H9 (cell line): ENCODE measurements at regions not wholly inside any gene's neighbourhood (a gene's known extent, or its start where the extent isn't known, plus 50 kb on each side); places are given as distances from the start of the nearest gene placed in this dataset.

Experiments used
- DNase-seq: peaks from one replicate; pipeline ENCODE4 v3.0.0-alpha.2; 2017
- H2AFZ ChIP-seq: one replicate; pipeline ENCODE4 v1.6.1; 2013; ENCODE audit warnings: mild to moderate bottlenecking, low read length, control low read depth, moderate library complexity
- H2AK5ac ChIP-seq: 2 replicates; pipeline ENCODE4 v1.6.1; 2013; ENCODE audit warnings: low read length, control low read depth, mixed read lengths; ENCODE audit not compliant: insufficient read length
- H2BK120ac ChIP-seq: one replicate; pipeline ENCODE4 v1.6.1; 2013; ENCODE audit warnings: low read depth, mild to moderate bottlenecking, low read length, control low read depth, inconsistent platforms; ENCODE audit not compliant: poor library complexity, severe bottlenecking
- H2BK12ac ChIP-seq: 2 replicates; pipeline ENCODE4 v1.6.1; 2013; ENCODE audit warnings: low read length, control low read depth, mixed read lengths, low read depth; ENCODE audit not compliant: insufficient read length
- H2BK15ac ChIP-seq: 2 replicates; pipeline ENCODE4 v1.6.1; 2013; ENCODE audit warnings: low read depth, low read length, control low read depth
- H2BK20ac ChIP-seq: one replicate; pipeline ENCODE4 v1.6.1; 2013; ENCODE audit warnings: low read depth, mild to moderate bottlenecking, low read length, control low read depth, inconsistent platforms; ENCODE audit not compliant: poor library complexity, severe bottlenecking
- H2BK5ac ChIP-seq: 2 replicates; pipeline ENCODE4 v1.6.1; 2013; ENCODE audit warnings: low read length, control low read depth, mixed read lengths; ENCODE audit not compliant: insufficient read length
- H3K14ac ChIP-seq: 2 replicates; pipeline ENCODE4 v1.6.1; 2013; ENCODE audit warnings: low read length, control low read depth; ENCODE audit not compliant: insufficient read depth
- H3K18ac ChIP-seq: 2 replicates; pipeline ENCODE4 v1.6.1; 2013; ENCODE audit warnings: low read depth, mild to moderate bottlenecking, mixed read lengths, low read length, control low read depth; ENCODE audit not compliant: insufficient read length
- H3K23ac ChIP-seq: 2 replicates; pipeline ENCODE4 v1.6.1; 2013; ENCODE audit warnings: low read length, control low read depth, mixed read lengths, low read depth; ENCODE audit not compliant: insufficient read length
- H3K23me2 ChIP-seq: 2 replicates; pipeline ENCODE4 v1.6.1; 2013; ENCODE audit warnings: low read depth, mild to moderate bottlenecking, mixed read lengths, low read length, control low read depth; ENCODE audit not compliant: insufficient read length, poor library complexity, severe bottlenecking
- H3K27ac ChIP-seq: 2 replicates; pipeline ENCODE4 v1.5.1; 2013; ENCODE audit warnings: low read length, control low read depth, mixed read lengths, low read depth; ENCODE audit not compliant: insufficient read length
- H3K27me3 ChIP-seq: 2 replicates; pipeline ENCODE4 v1.6.1; 2013; ENCODE audit warnings: low read length, control low read depth, inconsistent platforms; ENCODE audit not compliant: insufficient read depth
- H3K4ac ChIP-seq: 2 replicates; pipeline ENCODE4 v1.6.1; 2013; ENCODE audit warnings: low read depth, mild to moderate bottlenecking, control low read depth, inconsistent platforms, low read length, moderate library complexity
- H3K4me1 ChIP-seq: 2 replicates; pipeline ENCODE4 v1.6.1; 2013; ENCODE audit warnings: low read length, control low read depth, inconsistent platforms; ENCODE audit not compliant: insufficient read depth
- H3K4me2 ChIP-seq: 2 replicates; pipeline ENCODE4 v1.6.1; 2013; ENCODE audit warnings: low read length, control low read depth, mixed read lengths; ENCODE audit not compliant: insufficient read length, insufficient read depth
- H3K56ac ChIP-seq: 2 replicates; pipeline ENCODE4 v1.6.1; 2013; ENCODE audit warnings: low read depth, mild to moderate bottlenecking, mixed read lengths, low read length, control low read depth; ENCODE audit not compliant: insufficient read length
- H3K79me1 ChIP-seq: 2 replicates; pipeline ENCODE4 v1.6.1; 2013; ENCODE audit warnings: low read depth, mild to moderate bottlenecking, moderate library complexity, low read length, control low read depth, inconsistent platforms; ENCODE audit not compliant: insufficient read depth, poor library complexity, severe bottlenecking
- H3K79me2 ChIP-seq: 2 replicates; pipeline ENCODE4 v1.6.1; 2013; ENCODE audit warnings: low read length, control low read depth, inconsistent platforms; ENCODE audit not compliant: insufficient read depth
- H3K9ac ChIP-seq: 2 replicates; pipeline ENCODE4 v1.6.1; 2013; ENCODE audit warnings: low read length, control low read depth, mixed read lengths; ENCODE audit not compliant: insufficient read length; ENCODE audit errors: extremely low read depth
- H3K9me3 ChIP-seq: one replicate; pipeline ENCODE4 v1.6.1; 2013; ENCODE audit warnings: low read depth, low read length, inconsistent platforms; ENCODE audit not compliant: control insufficient read depth
- H3T11ph ChIP-seq: one replicate; pipeline ENCODE4 v1.6.1; 2013; ENCODE audit warnings: mild to moderate bottlenecking, low read length, control low read depth, inconsistent platforms
- H4K20me1 ChIP-seq: one replicate; pipeline ENCODE4 v1.6.1; 2013; ENCODE audit not compliant: control insufficient read depth, insufficient read length, insufficient read depth
- H4K5ac ChIP-seq: 2 replicates; pipeline ENCODE4 v1.6.1; 2013; ENCODE audit warnings: low read depth, mild to moderate bottlenecking, mixed read lengths, low read length, control low read depth; ENCODE audit not compliant: insufficient read length
- H4K8ac ChIP-seq: replicated peaks from 2 replicates; pipeline ENCODE4 v1.6.1; 2013; ENCODE audit warnings: low read length, control low read depth, mixed read lengths, low read depth; ENCODE audit not compliant: insufficient read length
- H4K91ac ChIP-seq: 2 replicates; pipeline ENCODE4 v1.6.1; 2013; ENCODE audit warnings: low read depth, mild to moderate bottlenecking, moderate library complexity, mixed read lengths, low read length, control low read depth; ENCODE audit not compliant: insufficient read length
- H3K27ac Mint-ChIP-seq, 3 experiments: 2 replicates in 2 of 3; 3 replicates in 1 of 3; pipeline ENCODE4 v1.8.0; 2020 to 2021; ENCODE audit warnings: mixed read lengths in 3 of 3, mild to moderate bottlenecking in 1 of 3, moderate library complexity in 1 of 3
- H3K27me3 Mint-ChIP-seq: 2 replicates; pipeline ENCODE4 v1.8.0; 2021; ENCODE audit warnings: low read depth, mild to moderate bottlenecking, moderate library complexity, mixed read lengths
- H3K36me3 Mint-ChIP-seq, 3 experiments: 2 replicates in 2 of 3; 3 replicates in 1 of 3; pipeline ENCODE4 v1.8.0; 2020 to 2021; ENCODE audit warnings: low read depth in 3 of 3, mixed read lengths in 3 of 3; ENCODE audit not compliant: insufficient read depth in 1 of 3
- H3K4me1 Mint-ChIP-seq, 2 experiments: 2 replicates each; pipeline ENCODE4 v1.8.0; 2020; ENCODE audit warnings: mixed read lengths in 2 of 2
- H3K4me3 Mint-ChIP-seq, 2 experiments: 2 replicates in 1 of 2; 3 replicates in 1 of 2; pipeline ENCODE4 v1.8.0; 2020 to 2021; ENCODE audit warnings: mild to moderate bottlenecking in 2 of 2, mixed read lengths in 2 of 2, moderate library complexity in 1 of 2
- H3K9me3 Mint-ChIP-seq, 2 experiments: 2 replicates in 1 of 2; 3 replicates in 1 of 2; pipeline ENCODE4 v1.8.0; 2020; ENCODE audit warnings: mild to moderate bottlenecking in 2 of 2, mixed read lengths in 2 of 2, moderate library complexity in 1 of 2
- TF ChIP-seq, protein P1 (sequence below): fragments of 200-600 bp; sonication (generic); conservative IDR thresholded peaks from 3 replicates; pipeline ENCODE4 v1.8.0; 2021; ENCODE audit warnings: antibody characterized with exemption, mild to moderate bottlenecking

DNA sequence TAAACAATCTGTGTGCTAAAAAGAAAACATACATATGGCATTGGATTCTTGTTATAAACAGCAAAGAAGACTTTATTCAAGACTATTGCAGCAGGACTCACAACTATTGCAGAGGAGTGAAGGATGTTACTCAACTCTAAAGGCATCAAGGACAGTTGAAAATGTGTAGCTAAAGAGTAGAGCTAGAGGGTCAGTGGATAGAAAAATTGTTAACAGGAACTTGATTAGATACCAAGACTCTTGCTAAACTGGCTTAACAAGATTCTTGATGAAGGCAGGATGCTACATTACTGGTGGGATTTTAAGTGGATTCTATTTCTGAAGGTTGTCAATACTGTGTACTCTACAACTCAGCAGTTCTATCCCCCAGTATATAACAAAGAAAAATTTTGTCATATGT, 1183.3 kb downstream of the SLITRK1 start:
- no peaks in the 10 kb centered on the region for H3K27me3 Mint-ChIP-seq
- TF ChIP-seq, protein P1, sequence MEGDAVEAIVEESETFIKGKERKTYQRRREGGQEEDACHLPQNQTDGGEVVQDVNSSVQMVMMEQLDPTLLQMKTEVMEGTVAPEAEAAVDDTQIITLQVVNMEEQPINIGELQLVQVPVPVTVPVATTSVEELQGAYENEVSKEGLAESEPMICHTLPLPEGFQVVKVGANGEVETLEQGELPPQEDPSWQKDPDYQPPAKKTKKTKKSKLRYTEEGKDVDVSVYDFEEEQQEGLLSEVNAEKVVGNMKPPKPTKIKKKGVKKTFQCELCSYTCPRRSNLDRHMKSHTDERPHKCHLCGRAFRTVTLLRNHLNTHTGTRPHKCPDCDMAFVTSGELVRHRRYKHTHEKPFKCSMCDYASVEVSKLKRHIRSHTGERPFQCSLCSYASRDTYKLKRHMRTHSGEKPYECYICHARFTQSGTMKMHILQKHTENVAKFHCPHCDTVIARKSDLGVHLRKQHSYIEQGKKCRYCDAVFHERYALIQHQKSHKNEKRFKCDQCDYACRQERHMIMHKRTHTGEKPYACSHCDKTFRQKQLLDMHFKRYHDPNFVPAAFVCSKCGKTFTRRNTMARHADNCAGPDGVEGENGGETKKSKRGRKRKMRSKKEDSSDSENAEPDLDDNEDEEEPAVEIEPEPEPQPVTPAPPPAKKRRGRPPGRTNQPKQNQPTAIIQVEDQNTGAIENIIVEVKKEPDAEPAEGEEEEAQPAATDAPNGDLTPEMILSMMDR: no peak
- H3K4me3 Mint-ChIP-seq: no peak overlapping the region
- H2BK12ac ChIP-seq: no peak overlapping the region
- no peak overlapping the region for H2BK20ac ChIP-seq
- H3T11ph ChIP-seq: no peak overlapping the region
- H2BK5ac ChIP-seq: no peak overlapping the region
- no peaks in the 10 kb centered on the region for H3K79me1 ChIP-seq
- no peaks in the 10 kb centered on the region for H3K23me2 ChIP-seq
- H3K27ac Mint-ChIP-seq: no peak overlapping the region
- H2BK15ac ChIP-seq: no peak overlapping the region
- H4K5ac ChIP-seq: no peak overlapping the region
- H3K23ac ChIP-seq: no peak overlapping the region
- H4K8ac ChIP-seq: no peak overlapping the region
- H3K14ac ChIP-seq: no peak overlapping the region
- no peak overlapping the region for H2BK120ac ChIP-seq
- no peaks in the 10 kb centered on the region for H3K79me2 ChIP-seq
- H3K4me1 Mint-ChIP-seq: peaks cover 2 to 3% of the 10 kb centered on the region in 2 experiments; a peak in 3 of 4 replicates
- H3K36me3 Mint-ChIP-seq: no peaks in the 10 kb centered on the region
- no peak overlapping the region for H3K27ac ChIP-seq
- H2AK5ac ChIP-seq: no peak overlapping the region
- no peak overlapping the region for H3K9ac ChIP-seq
- H3K9me3 ChIP-seq: no peaks in the 10 kb centered on the region
- H4K20me1 ChIP-seq: no peaks in the 10 kb centered on the region
- H3K27me3 ChIP-seq: no peaks in the 10 kb centered on the region
- H4K91ac ChIP-seq: no peak overlapping the region
- no peak overlapping the region for H3K18ac ChIP-seq
- no peaks in the 10 kb centered on the region; the same call in 1 of the 2 replicates for H3K4me1 ChIP-seq
- no peak overlapping the region for H3K4ac ChIP-seq
- H2AFZ ChIP-seq: no peak overlapping the region
- no peak for DNase-seq
- no peak overlapping the region for H3K4me2 ChIP-seq
- H3K56ac ChIP-seq: no peak overlapping the region
- H3K9me3 Mint-ChIP-seq: no peaks in the 10 kb centered on the region
